HCT116 (cell line): ENCODE measurements at regions not wholly inside any gene's neighbourhood (a gene's known extent, or its start where the extent isn't known, plus 50 kb on each side); places are given as distances from the start of the nearest gene placed in this dataset.

ENCODE experiments used
- ATAC-seq: fragments of 200-7000 bp; cut with Tn5 transposase; 2 replicates; pipeline ENCODE4 v1.9.1; 2020; ENCODE audit warnings: mild to moderate bottlenecking, moderate library complexity
- BruUV-seq: library from RNA; stranded (reverse); fragments of 400-500 nt; replicated peaks from 2 replicates; lab custom pipeline; 2021; lab: Mats Ljungman, UMichigan
- CTCF ChIA-PET: fragments of 300-600 bp; sonication (Branson Sonifier 250); formaldehyde crosslinking; loops from one replicate; lab custom pipeline; 2021; ENCODE audit warnings: antibody characterized with exemption; lab: Charles Lee
- POLR2A ChIA-PET: fragments of 300-600, 350-600 bp; sonication (Branson Sonifier 250); formaldehyde crosslinking; loops from one replicate; lab custom pipeline; 2021; ENCODE audit warnings: antibody characterized with exemption; lab: Charles Lee
- RAD21 ChIA-PET, 2 experiments: fragments of 300-600 bp; sonication (Branson Sonifier 250); formaldehyde crosslinking; loops; one replicate each; lab custom pipeline; 2023; ENCODE audit warnings: low total read pairs in 2 of 2; ENCODE audit not compliant: uncharacterized antibody in 2 of 2, unreplicated experiment in 2 of 2, low non-redundant PET in 1 of 2; lab: Charles Lee
- DNase-seq: peaks from one replicate; pipeline ENCODE4 v3.0.0-alpha.2; 2010; ENCODE audit warnings: low read depth, low spot score
- H2AFZ ChIP-seq: fragments of 200-600 bp; shearing (Covaris generic), sonication (generic); 2 replicates; pipeline ENCODE4 v1.6.1; 2017; ENCODE audit warnings: low read depth, mixed run types, mixed read lengths, antibody characterized with exemption, low read length; ENCODE audit not compliant: poor library complexity, severe bottlenecking
- H3K27ac ChIP-seq: 2 replicates; pipeline ENCODE4 v1.5.1; 2012; ENCODE audit warnings: low read depth, low read length
- H3K27me3 ChIP-seq: fragments of 200-600 bp; sonication (generic); 2 replicates; pipeline ENCODE4 v1.6.1; 2016; ENCODE audit warnings: mixed run types, low read length, mixed read lengths; ENCODE audit not compliant: insufficient read depth
- H3K36me3 ChIP-seq, 2 experiments: fragments of 200-500 bp in 1 of 2; fragments of 200-600 bp in 1 of 2; sonication (Bioruptor generic) in 1 of 2; sonication (generic) in 1 of 2; 2 replicates each; pipeline versions ENCODE4 v1.5.1 to v1.6.1; 2014 to 2016; ENCODE audit warnings: low read length in 2 of 2, inconsistent platforms in 1 of 2, mixed read lengths in 1 of 2, mixed run types in 1 of 2; ENCODE audit not compliant: insufficient read depth in 2 of 2, control insufficient read depth in 1 of 2
- H3K4me1 ChIP-seq, 2 experiments: fragments of 200-600 bp in 1 of 2; sonication (generic) in 1 of 2; 2 replicates each; pipeline versions ENCODE4 v1.5.1 to v1.6.1; 2012 to 2017; ENCODE audit warnings: low read length in 2 of 2, inconsistent platforms in 1 of 2, mild to moderate bottlenecking in 1 of 2, mixed read lengths in 1 of 2, mixed run types in 1 of 2, moderate library complexity in 1 of 2; ENCODE audit not compliant: insufficient read depth in 2 of 2, control insufficient read depth in 1 of 2
- H3K4me2 ChIP-seq: fragments of 200-600 bp; sonication (generic); 2 replicates; pipeline ENCODE4 v1.6.1; 2017; ENCODE audit warnings: mixed run types, low read length, mixed read lengths
- H3K4me3 ChIP-seq, 2 experiments: fragments of 200-600 bp in 1 of 2; sonication (generic) in 1 of 2; replicated peaks in 1 of 2; 2 replicates each; pipeline ENCODE4 v1.5.1; 2011 to 2016; ENCODE audit warnings: low read length in 2 of 2, control low read depth in 1 of 2, low read depth in 1 of 2, mild to moderate bottlenecking in 1 of 2, mixed read lengths in 1 of 2, mixed run types in 1 of 2
- H3K79me2 ChIP-seq: fragments of 200-600 bp; sonication (generic); 2 replicates; pipeline ENCODE4 v1.6.1; 2017; ENCODE audit warnings: mild to moderate bottlenecking, mixed run types, low read length, moderate library complexity, mixed read lengths; ENCODE audit not compliant: insufficient read depth
- H3K9ac ChIP-seq: fragments of 200-600 bp; sonication (generic); 2 replicates; pipeline ENCODE4 v1.6.1; 2016; ENCODE audit warnings: low read length, mixed read lengths
- H3K9me2 ChIP-seq: fragments of 200-600 bp; sonication (generic), shearing (Covaris generic); 2 replicates; pipeline ENCODE4 v1.6.1; 2017; ENCODE audit warnings: mixed run types, mild to moderate bottlenecking, moderate library complexity; ENCODE audit not compliant: insufficient read depth
- H3K9me3 ChIP-seq, 2 experiments: fragments of 200-500 bp in 1 of 2; fragments of 200-600 bp in 1 of 2; sonication (Bioruptor generic) in 1 of 2; sonication (generic) in 1 of 2; 2 replicates each; pipeline ENCODE4 v1.6.1; 2014 to 2017; ENCODE audit warnings: low read length in 2 of 2, mixed read lengths in 2 of 2, inconsistent platforms in 1 of 2, low read depth in 1 of 2, mild to moderate bottlenecking in 1 of 2, mixed run types in 1 of 2, moderate library complexity in 1 of 2; ENCODE audit not compliant: control insufficient read depth in 1 of 2, insufficient read depth in 1 of 2
- H4K20me1 ChIP-seq: fragments of 200-600 bp; sonication (generic), shearing (Covaris generic); 2 replicates; pipeline ENCODE4 v1.6.1; 2017; ENCODE audit warnings: mixed run types, mild to moderate bottlenecking, moderate library complexity; ENCODE audit not compliant: insufficient read depth
- CBX3 ChIP-seq: IDR thresholded peaks from 2 replicates; pipeline ENCODE4 v1.6.1; 2012; ENCODE audit warnings: low read depth
- CTCF ChIP-seq, 3 experiments: fragments of 200-600 bp in 1 of 3; sonication (generic) in 1 of 3; IDR thresholded peaks in 2 of 3; conservative IDR thresholded peaks in 1 of 3; 2 replicates each; pipeline ENCODE4 v1.5.1; 2012 to 2017; ENCODE audit warnings: low read depth in 2 of 3, low read length in 2 of 3, antibody characterized with exemption in 1 of 3, borderline replicate concordance in 1 of 3, control low read depth in 1 of 3, mild to moderate bottlenecking in 1 of 3, mixed read lengths in 1 of 3, mixed run types in 1 of 3, moderate library complexity in 1 of 3; ENCODE audit not compliant: insufficient read depth in 1 of 3
- EGR1 ChIP-seq: IDR thresholded peaks from 2 replicates; pipeline ENCODE4 v1.6.1; 2012; ENCODE audit warnings: low read depth
- ELF1 ChIP-seq: IDR thresholded peaks from 2 replicates; pipeline ENCODE4 v1.6.1; 2012; ENCODE audit warnings: low read depth, borderline replicate concordance
- EZH2 ChIP-seq: fragments of 200-600 bp; sonication (generic); IDR thresholded peaks from 2 replicates; pipeline ENCODE4 v1.6.1; 2017; ENCODE audit warnings: antibody characterized with exemption, mixed run types
- FOSL1 ChIP-seq: IDR thresholded peaks from 2 replicates; pipeline ENCODE4 v1.6.1; 2012; ENCODE audit warnings: low read depth
- MAX ChIP-seq: IDR thresholded peaks from 2 replicates; pipeline ENCODE4 v1.6.1; 2012
- POLR2A ChIP-seq: IDR thresholded peaks from 2 replicates; pipeline ENCODE4 v1.7.0; 2011; ENCODE audit warnings: borderline replicate concordance; ENCODE audit not compliant: insufficient read depth, insufficient read length; ENCODE audit errors: extremely low read depth
- RAD21 ChIP-seq: IDR thresholded peaks from 2 replicates; pipeline ENCODE4 v1.6.1; 2012; ENCODE audit warnings: low read depth, mild to moderate bottlenecking
- REST ChIP-seq: IDR thresholded peaks from 2 replicates; pipeline ENCODE4 v1.6.1; 2012; ENCODE audit warnings: low read depth
- SIN3A ChIP-seq: IDR thresholded peaks from 2 replicates; pipeline ENCODE4 v1.6.1; 2012; ENCODE audit warnings: low read depth
- SP1 ChIP-seq: IDR thresholded peaks from 2 replicates; pipeline ENCODE4 v1.6.1; 2012; ENCODE audit warnings: low read depth
- SRF ChIP-seq: IDR thresholded peaks from 2 replicates; pipeline ENCODE4 v1.6.1; 2012; ENCODE audit warnings: low read depth
- TCF7L2 ChIP-seq: IDR thresholded peaks from 2 replicates; pipeline ENCODE4 v1.7.0; 2011; ENCODE audit warnings: borderline replicate concordance, inconsistent platforms; ENCODE audit not compliant: insufficient read depth, insufficient read length; ENCODE audit errors: extremely low read depth
- YY1 ChIP-seq: IDR thresholded peaks from 2 replicates; pipeline ENCODE4 v1.6.1; 2011; ENCODE audit warnings: low read length, low read depth, moderate library complexity, mild to moderate bottlenecking; ENCODE audit not compliant: insufficient replicate concordance; ENCODE audit errors: extremely low read depth
- ZBTB33 ChIP-seq: IDR thresholded peaks from 2 replicates; pipeline ENCODE4 v1.6.1; 2011; ENCODE audit warnings: mild to moderate bottlenecking, low read length, moderate library complexity; ENCODE audit not compliant: insufficient replicate concordance; ENCODE audit errors: extremely low read depth
- ZFX ChIP-seq: fragments of 450-650 bp; IDR thresholded peaks from 2 replicates; pipeline ENCODE4 v1.6.1; 2017
- ZNF274 ChIP-seq: fragments of 200-500 bp; sonication (Bioruptor generic); IDR thresholded peaks from 2 replicates; pipeline ENCODE4 v1.6.1; 2014; ENCODE audit warnings: mild to moderate bottlenecking, low read depth, low read length, inconsistent platforms
- intact Hi-C: fragments of 100-400 bp; cut with micrococcal nuclease; formaldehyde crosslinking; loops from 2 replicates; pipeline ENCODE4 v1.10.0; 2022

GRCh38 chr1:81703391-81703755 lies 97.4 kb upstream of the ADGRL2 start (continued):
- TF ChIP-seq REST (no peak), ZNF274 (no peak), TCF7L2 (no peak), SP1 (no peak), CBX3 (no peak), POLR2A (no peak), SIN3A (no peak), ELF1 (no peak), EGR1 (no peak), FOSL1 (no peak)

GRCh38 chr1:81702903-81703302 lies 97.8 kb upstream of the ADGRL2 start:
- Histone ChIP-seq H3K9me3 (no peaks in the 10 kb centered on the region; a peak in 1 of 4 replicates), H4K20me1 (no peaks in the 10 kb centered on the region), H3K4me1 (peaks cover 0 to 25% of the 10 kb centered on the region in 2 experiments; a peak in 2 of 4 replicates), H3K36me3 (no peaks in the 10 kb centered on the region), H3K27me3 (no peaks in the 10 kb centered on the region), H3K27ac (no peak overlapping the region), H3K9ac (no peak overlapping the region), H2AFZ (peak overlapping the region; percentile 41), H3K4me2 (peak overlapping the region; percentile 48), H3K9me2 (peaks cover 4% of the 10 kb centered on the region; the same call in 1 of the 2 replicates), H3K4me3 (no peak overlapping the region), H3K79me2 (no peaks in the 10 kb centered on the region)
- TF ChIP-seq ZBTB33: no peak
- no peak for TF ChIP-seq RAD21
- TF ChIP-seq TCF7L2: no peak
- TF ChIP-seq CTCF (IDR thresholded peaks at IDR 0.05 in 2 of 3, conservative IDR thresholded peaks at IDR 0.05 in 1 of 3; ENCODE audit: borderline replicate concordance in 1 of 3, insufficient read depth in 1 of 3, low read depth in 2 of 3, low read length in 2 of 3): no peak
- TF ChIP-seq EZH2: no peak
- TF ChIP-seq YY1: no peak
- no peak for TF ChIP-seq MAX
- no peak for TF ChIP-seq CBX3
- TF ChIP-seq ZFX: no peak
- no peak for TF ChIP-seq SRF
- no peak for TF ChIP-seq EGR1
- TF ChIP-seq SIN3A: no peak
- POLR2A ChIA-PET: no interaction called here
- intact Hi-C loops: no loop called here
- no peak for ATAC-seq
- CTCF ChIA-PET: no interaction called here
- RAD21 ChIA-PET: no interaction called here
- no peak for DNase-seq
- BruUV-seq: no TSS peak
